NCI-H1092 treated with DMSO at 0.1 percent for 48 hours (cell line): ENCODE measurements at regions not wholly inside any gene's neighbourhood (a gene's known extent, or its start where the extent isn't known, plus 50 kb on each side); places are given as distances from the start of the nearest gene placed in this dataset.

Experiments used
- DNase-seq: peaks from one replicate; lab custom pipeline; 2025; lab: John Stamatoyannopoulos, UW

- DNase-seq: no peak
Measured at GRCh38 chr2:760001-760400, 82.8 kb upstream of the TMEM18 start.

GRCh38 chr2:758073-758820, 81.0 kb upstream of the TMEM18 start:
- DNase-seq: no peak

- no peak for DNase-seq
Measured at GRCh38 chr2:753123-753522, 75.9 kb upstream of the TMEM18 start.

- no peak for DNase-seq
Measured at GRCh38 chr2:751474-751873, 74.3 kb upstream of the TMEM18 start.

- DNase-seq: no peak
Measured at GRCh38 chr2:750628-751027, 73.4 kb upstream of the TMEM18 start.

GRCh38 chr2:747762-748351, 70.7 kb upstream of the TMEM18 start:
- no peak for DNase-seq

- no peak for DNase-seq
Measured at GRCh38 chr2:746697-747096, 69.5 kb upstream of the TMEM18 start.

GRCh38 chr2:744088-744487, 66.9 kb upstream of the TMEM18 start:
- DNase-seq: no peak

GRCh38 chr2:742221-742620, 65.0 kb upstream of the TMEM18 start:
- DNase-seq: no peak

GRCh38 chr2:741195-741496, 63.9 kb upstream of the TMEM18 start:
- no peak for DNase-seq

GRCh38 chr2:740322-741194, 63.4 kb upstream of the TMEM18 start:
- DNase-seq: peak; percentile 96

- peak; percentile 72 for DNase-seq
Measured at GRCh38 chr2:739864-740321, 62.7 kb upstream of the TMEM18 start.

GRCh38 chr2:736939-737338, 59.7 kb upstream of the TMEM18 start:
- DNase-seq: no peak

GRCh38 chr2:735670-736218, 58.5 kb upstream of the TMEM18 start:
- DNase-seq: no peak

GRCh38 chr2:734496-734895, 57.3 kb upstream of the TMEM18 start:
- DNase-seq: no peak

GRCh38 chr2:733495-733894, 56.3 kb upstream of the TMEM18 start:
- DNase-seq: no peak

- no peak for DNase-seq
Measured at GRCh38 chr2:733001-733400, 55.8 kb upstream of the TMEM18 start.

- DNase-seq: no peak
Measured at GRCh38 chr2:731711-732110, 54.5 kb upstream of the TMEM18 start.

- no peak for DNase-seq
Measured at GRCh38 chr2:729376-729861, 52.2 kb upstream of the TMEM18 start.

GRCh38 chr2:728165-728564, 51.0 kb upstream of the TMEM18 start:
- DNase-seq: no peak

GRCh38 chr2:727071-727470, 49.9 kb upstream of the TMEM18 start:
- DNase-seq: no peak
